T-cell (primary cell): ENCODE measurements at regions not wholly inside any gene's neighbourhood (a gene's known extent, or its start where the extent isn't known, plus 50 kb on each side); places are given as distances from the start of the nearest gene placed in this dataset.

Experiments
- ATAC-seq, 4 experiments: fragments of 200-7000 bp in 3 of 4; fragments of 150-1000 bp in 1 of 4; cut with Tn5 transposase; replicated peaks in 1 of 4; 1 replicate in 3 of 4; 2 replicates in 1 of 4; pipeline ENCODE4 v1.10.0; 2021; ENCODE audit warnings: moderate library complexity in 3 of 4, mild to moderate bottlenecking in 2 of 4, moderate number of reproducible peaks in 1 of 4
- CTCF ChIA-PET, 2 donors: fragments of 300-600 bp; sonication (Branson Sonifier 250); formaldehyde crosslinking; loops; one replicate each; lab custom pipeline; 2022; ENCODE audit warnings: antibody characterized with exemption in 2 of 2; lab: Charles Lee
- POLR2A ChIA-PET, 2 donors: fragments of 300-600 bp; sonication (Branson Sonifier 250); formaldehyde crosslinking; loops; one replicate each; lab custom pipeline; 2022; ENCODE audit warnings: antibody characterized with exemption in 2 of 2; lab: Charles Lee
- DNase-seq, 35 experiments: peaks; one replicate each; pipeline versions ENCODE4 v3.0.0 to v3.0.0-alpha.2; 2013 to 2023
- H3K27ac ChIP-seq: one replicate; pipeline ENCODE4 v1.5.1; 2013; ENCODE audit warnings: low read length
- H3K27me3 ChIP-seq, 2 experiments: replicated peaks in 1 of 2; 1 replicate in 1 of 2; 2 replicates in 1 of 2; pipeline versions ENCODE4 v1.6.1 to v1.7.0; 2013; ENCODE audit warnings: low read length in 1 of 2, mixed read lengths in 1 of 2; ENCODE audit not compliant: control insufficient read depth in 2 of 2, insufficient read depth in 2 of 2; ENCODE audit errors: extremely low read depth in 1 of 2
- H3K36me3 ChIP-seq, 2 donors: 1 replicate in 1 of 2; 2 replicates in 1 of 2; pipeline versions ENCODE4 v1.6.1 to v1.7.0; 2013; ENCODE audit warnings: low read length in 1 of 2; ENCODE audit not compliant: control insufficient read depth in 2 of 2, insufficient read depth in 1 of 2; ENCODE audit errors: extremely low read depth in 1 of 2
- H3K4me1 ChIP-seq, 2 experiments: 1 replicate in 1 of 2; 2 replicates in 1 of 2; pipeline versions ENCODE4 v1.6.1 to v1.7.0; 2013; ENCODE audit warnings: low read length in 2 of 2, mixed read lengths in 1 of 2; ENCODE audit not compliant: insufficient read depth in 2 of 2, control insufficient read depth in 1 of 2; ENCODE audit errors: extremely low read depth in 1 of 2
- H3K4me3 ChIP-seq, 2 donors: 1 replicate in 1 of 2; 2 replicates in 1 of 2; pipeline versions ENCODE4 v1.5.1 to v1.7.0; 2013; ENCODE audit warnings: mild to moderate bottlenecking in 2 of 2, low read length in 1 of 2, moderate library complexity in 1 of 2; ENCODE audit not compliant: control insufficient read depth in 1 of 2; ENCODE audit errors: extremely low read depth in 1 of 2
- H3K9me3 ChIP-seq: 2 replicates; pipeline ENCODE4 v1.7.0; 2013
- H3K27ac Mint-ChIP-seq, 2 donors: one replicate each; pipeline ENCODE4 v1.8.0; 2020 to 2021; ENCODE audit warnings: mild to moderate bottlenecking in 2 of 2, mixed read lengths in 2 of 2
- H3K27me3 Mint-ChIP-seq, 2 donors: one replicate each; pipeline ENCODE4 v1.8.0; 2021 to 2022; ENCODE audit warnings: mixed read lengths in 2 of 2
- H3K36me3 Mint-ChIP-seq: one replicate; pipeline ENCODE4 v1.8.0; 2021; ENCODE audit warnings: mixed read lengths
- H3K4me1 Mint-ChIP-seq, 3 donors: one replicate each; pipeline ENCODE4 v1.8.0; 2020 to 2022; ENCODE audit warnings: mixed read lengths in 3 of 3, mild to moderate bottlenecking in 1 of 3
- H3K4me3 Mint-ChIP-seq, 3 donors: one replicate each; pipeline ENCODE4 v1.8.0; 2020 to 2022; ENCODE audit warnings: mild to moderate bottlenecking in 3 of 3, mixed read lengths in 3 of 3, moderate library complexity in 3 of 3
- H3K9me3 Mint-ChIP-seq, 3 donors: one replicate each; pipeline ENCODE4 v1.8.0; 2020 to 2022; ENCODE audit warnings: mixed read lengths in 3 of 3
- WGBS: methylation state at CpG from one replicate; pipeline ENCODE4 v1.1.5; 2013; ENCODE audit warnings: missing lambda C conversion rate; ENCODE audit not compliant: insufficient coverage; 5-methylcytosine and 5-hydroxymethylcytosine counted together

- CTCF ChIA-PET = interaction anchor here in 1 of 2 donors (0.6 kb wide), 1 partner anchor 538 kb away, joined by 3 read pairs; no protein-coding TSS in a partner anchor
- POLR2A ChIA-PET = interaction anchor here in 1 of 2 donors (0.6 kb wide), 1 partner anchor 41 kb away, joined by 3 read pairs; no protein-coding TSS in a partner anchor
- no peaks in the 10 kb centered on the region for H3K9me3 Mint-ChIP-seq
- H3K36me3 Mint-ChIP-seq = peaks cover 12% of the 10 kb centered on the region
- H3K27ac ChIP-seq = no peak overlapping the region
- peaks cover 3 to 18% of the 10 kb centered on the region in 2 experiments for H3K4me1 ChIP-seq
- ATAC-seq (no peak), DNase-seq (no peak)
- peaks cover 31 to 36% (median 34%) of the 10 kb centered on the region in 3 donors for H3K4me1 Mint-ChIP-seq
- no peak overlapping the region for H3K27ac Mint-ChIP-seq
- H3K27me3 Mint-ChIP-seq = no peaks in the 10 kb centered on the region
- 57% methylated on average over 1 of the region's 2 CpGs for WGBS
- H3K36me3 ChIP-seq = no peaks in the 10 kb centered on the region
- no peaks in the 10 kb centered on the region for H3K9me3 ChIP-seq
- no peak overlapping the region for H3K4me3 ChIP-seq
- H3K4me3 Mint-ChIP-seq = no peak overlapping the region
- H3K27me3 ChIP-seq = no peaks in the 10 kb centered on the region
Observed at GRCh38 chr4:108540536-108540935, 79.8 kb upstream of the RPL34 start.

GRCh38 chr4:108536577-108536976 lies 83.8 kb upstream of the RPL34 start:
- no peaks in the 10 kb centered on the region for H3K36me3 ChIP-seq
- CTCF ChIA-PET = no interaction called here
- 60% methylated on average over 2 of the region's 2 CpGs for WGBS
- ATAC-seq = no peak
- POLR2A ChIA-PET = no interaction called here
- peaks cover 3% of the 10 kb centered on the region for H3K36me3 Mint-ChIP-seq
- H3K27me3 Mint-ChIP-seq = no peaks in the 10 kb centered on the region
- H3K4me3 Mint-ChIP-seq = peak overlapping the region in 1 of 3 donors; percentile 23
- H3K4me3 ChIP-seq = no peak overlapping the region
- H3K27ac Mint-ChIP-seq = no peak overlapping the region
- H3K4me1 Mint-ChIP-seq = peaks cover 55 to 60% (median 55%) of the 10 kb centered on the region in 3 donors
- peaks cover 18 to 53% of the 10 kb centered on the region in 2 experiments for H3K4me1 ChIP-seq
- no peaks in the 10 kb centered on the region for H3K9me3 Mint-ChIP-seq
- H3K9me3 ChIP-seq = no peaks in the 10 kb centered on the region
- no peaks in the 10 kb centered on the region for H3K27me3 ChIP-seq
- H3K27ac ChIP-seq = no peak overlapping the region
- no peak for DNase-seq

GRCh38 chr4:108535757-108536156 lies 84.6 kb upstream of the RPL34 start:
- Mint-ChIP-seq H3K4me3 (peak overlapping the region in 1 of 3 donors; percentile 23), H3K36me3 (peaks cover 3% of the 10 kb centered on the region), H3K27ac (peak overlapping the region in 1 of 2 donors; percentile 4), H3K9me3 (no peaks in the 10 kb centered on the region), H3K4me1 (peaks cover 61 to 66% (median 63%) of the 10 kb centered on the region in 3 donors), H3K27me3 (no peaks in the 10 kb centered on the region)
- ChIA-PET POLR2A (no interaction called here), CTCF (no interaction called here)
- no CpG with 5 or more reads among the region's 3 CpGs for WGBS
- no peak for DNase-seq
- ATAC-seq = peak in 1 of 4 experiments; percentile 33
- no peak overlapping the region for H3K27ac ChIP-seq
- no peaks in the 10 kb centered on the region for H3K9me3 ChIP-seq
- H3K4me3 ChIP-seq = no peak overlapping the region
- H3K4me1 ChIP-seq = peaks cover 26 to 59% of the 10 kb centered on the region in 2 experiments
- H3K36me3 ChIP-seq = no peaks in the 10 kb centered on the region
- H3K27me3 ChIP-seq = no peaks in the 10 kb centered on the region

DNA sequence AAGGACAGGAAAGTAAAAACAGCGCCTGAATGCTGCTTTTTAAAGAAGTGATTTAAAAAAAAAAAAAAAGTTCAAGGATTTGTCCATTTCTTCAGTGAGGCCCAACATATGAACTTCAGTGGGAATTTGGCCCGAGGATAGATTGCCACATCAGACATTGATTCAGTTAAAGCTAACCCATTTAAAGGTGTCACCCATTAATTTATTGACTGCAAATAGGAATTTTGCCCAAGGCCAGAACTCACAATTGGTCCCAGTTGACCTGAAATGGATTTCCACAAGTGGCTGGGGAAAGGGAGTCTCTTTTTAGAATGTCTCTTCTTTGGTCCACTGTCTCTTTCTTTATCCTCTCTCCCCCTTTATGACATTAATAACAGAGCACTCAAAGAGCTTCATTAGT lies 86.5 kb upstream of the RPL34 start:
- POLR2A ChIA-PET = no interaction called here
- peaks cover 73 to 79% (median 74%) of the 10 kb centered on the region in 3 donors for H3K4me1 Mint-ChIP-seq
- 43% methylated on average over 2 of the region's 2 CpGs for WGBS
- H3K36me3 ChIP-seq = no peaks in the 10 kb centered on the region
- no peaks in the 10 kb centered on the region for H3K9me3 Mint-ChIP-seq
- H3K4me1 ChIP-seq = peaks cover 28 to 76% of the 10 kb centered on the region in 2 experiments
- H3K4me3 Mint-ChIP-seq = peak overlapping the region in 1 of 3 donors; percentile 65
- H3K27ac Mint-ChIP-seq = peak overlapping the region in 1 of 2 donors; percentile 87
- H3K27me3 Mint-ChIP-seq = no peaks in the 10 kb centered on the region
- H3K36me3 Mint-ChIP-seq = no peaks in the 10 kb centered on the region
- DNase-seq (no peak), ATAC-seq (no peak)
- H3K27ac ChIP-seq = no peak overlapping the region
- H3K4me3 ChIP-seq = no peak overlapping the region
- CTCF ChIA-PET = no interaction called here
- no peaks in the 10 kb centered on the region for H3K27me3 ChIP-seq
- H3K9me3 ChIP-seq = no peaks in the 10 kb centered on the region

GRCh38 chr4:108533245-108533844 lies 87.0 kb upstream of the RPL34 start:
- ChIA-PET CTCF (interaction anchor here in 1 of 2 donors (0.7 kb wide), 1 partner anchor 1054 kb away, joined by 4 read pairs; no protein-coding TSS in a partner anchor), POLR2A (interaction anchor here (0.7 kb wide), 2 partner anchors 30 to 52 kb away, joined by 3 to 5 read pairs; no protein-coding TSS in a partner anchor)
- ATAC-seq = peak in 2 of 4 experiments; percentile 38 to 46
- WGBS = 49% methylated on average over 3 of the region's 4 CpGs
- Mint-ChIP-seq H3K27me3 (no peaks in the 10 kb centered on the region), H3K36me3 (no peaks in the 10 kb centered on the region), H3K9me3 (no peaks in the 10 kb centered on the region), H3K4me3 (peak overlapping the region in 2 of 3 donors; percentile 13 to 65), H3K27ac (peak overlapping the region; percentile 19 to 87), H3K4me1 (peaks cover 77 to 85% (median 78%) of the 10 kb centered on the region in 3 donors)
- H3K36me3 ChIP-seq = no peaks in the 10 kb centered on the region
- H3K27me3 ChIP-seq = no peaks in the 10 kb centered on the region
- H3K27ac ChIP-seq = no peak overlapping the region
- H3K4me1 ChIP-seq = peaks cover 31 to 81% of the 10 kb centered on the region in 2 experiments
- H3K4me3 ChIP-seq = no peak overlapping the region
- DNase-seq = no peak
- H3K9me3 ChIP-seq = no peaks in the 10 kb centered on the region

GRCh38 chr4:108532738-108533137 lies 87.6 kb upstream of the RPL34 start:
- peak overlapping the region in 1 of 3 donors; percentile 65 for H3K4me3 Mint-ChIP-seq
- Histone ChIP-seq H3K27ac (no peak overlapping the region), H3K9me3 (no peaks in the 10 kb centered on the region), H3K36me3 (no peaks in the 10 kb centered on the region), H3K4me1 (peaks cover 31 to 87% of the 10 kb centered on the region in 2 experiments), H3K27me3 (no peaks in the 10 kb centered on the region), H3K4me3 (no peak overlapping the region)
- ATAC-seq (no peak), DNase-seq (no peak)
- no peaks in the 10 kb centered on the region for H3K36me3 Mint-ChIP-seq
- H3K9me3 Mint-ChIP-seq = no peaks in the 10 kb centered on the region
- H3K27ac Mint-ChIP-seq = peak overlapping the region in 1 of 2 donors; percentile 87
- H3K27me3 Mint-ChIP-seq = no peaks in the 10 kb centered on the region
- CTCF ChIA-PET = interaction anchor here (0.6 to 1.1 kb wide), 3 partner anchors 12 to 1055 kb away, joined by 4 to 5 read pairs (median 4); no protein-coding TSS in a partner anchor
- POLR2A ChIA-PET = interaction anchor here (0.7 kb wide), 2 partner anchors 31 to 52 kb away, joined by 3 to 5 read pairs; no protein-coding TSS in a partner anchor
- peaks cover 83 to 91% (median 84%) of the 10 kb centered on the region in 3 donors for H3K4me1 Mint-ChIP-seq
- no CpG with 5 or more reads among the region's 2 CpGs for WGBS
